WERI-Rb-1 (cell line): ENCODE measurements at regions not wholly inside any gene's neighbourhood (a gene's known extent, or its start where the extent isn't known, plus 50 kb on each side); places are given as distances from the start of the nearest gene placed in this dataset.
"Not testable (repeated sequence)": the region's sequence is repeated elsewhere in the genome, so short reads cannot be mapped to it uniquely, and the experiment has no call there.

Experiments used
- DNase-seq: peaks from one replicate; pipeline ENCODE4 v3.0.0-alpha.2; 2020
- H3K27ac ChIP-seq: fragments of 250-450 bp; sonication (Bioruptor Pico); 2 replicates; pipeline ENCODE4 v1.5.1; 2020; ENCODE audit warnings: mild to moderate bottlenecking, moderate library complexity
- H3K27me3 ChIP-seq: fragments of 250-450 bp; sonication (Bioruptor Pico); 2 replicates; pipeline ENCODE4 v1.5.1; 2021; ENCODE audit warnings: mild to moderate bottlenecking, low read depth, moderate library complexity; ENCODE audit not compliant: insufficient read depth, severe bottlenecking
- H3K36me3 ChIP-seq: fragments of 250-450 bp; sonication (Bioruptor Pico); 2 replicates; pipeline ENCODE4 v1.5.1; 2020; ENCODE audit warnings: mild to moderate bottlenecking, moderate library complexity
- H3K4me3 ChIP-seq: 2 replicates; pipeline ENCODE4 v1.5.1; 2011; ENCODE audit warnings: low read depth, mild to moderate bottlenecking, control low read depth, low read length
- H3K9me3 ChIP-seq: fragments of 250-450 bp; sonication (Bioruptor Pico); 2 replicates; pipeline ENCODE4 v1.5.1; 2021; ENCODE audit warnings: mild to moderate bottlenecking, moderate library complexity; ENCODE audit not compliant: severe bottlenecking
- TF ChIP-seq, protein P1 (sequence below): IDR thresholded peaks from 2 replicates; pipeline ENCODE4 v1.5.1; 2011; ENCODE audit warnings: low read depth, mild to moderate bottlenecking, control low read depth, inconsistent platforms, low read length

DNA sequence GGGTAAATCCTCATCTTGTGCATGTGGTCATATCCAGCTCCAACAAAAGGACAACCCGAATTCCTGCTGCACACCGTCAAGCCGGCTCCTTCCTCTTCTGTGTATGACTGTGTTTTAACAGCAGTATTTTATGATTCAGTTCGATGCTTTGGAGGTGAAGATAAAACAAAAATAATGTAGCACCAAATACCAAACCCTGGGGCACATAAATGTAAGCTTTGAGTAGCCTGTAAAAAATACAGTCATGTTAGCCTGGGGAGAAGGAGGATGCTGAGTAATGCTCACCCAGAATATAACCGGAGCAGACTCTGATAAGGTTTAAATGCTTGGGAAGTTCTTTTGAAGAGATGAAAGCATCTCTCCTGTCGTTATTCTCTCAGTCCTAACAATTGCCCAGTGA, 225.0 kb downstream of the SUCLG1 start:
- DNase-seq, result no peak
- no peaks in the 10 kb centered on the region for H3K27me3 ChIP-seq
- no peak overlapping the region for H3K4me3 ChIP-seq
- TF ChIP-seq, protein P1, sequence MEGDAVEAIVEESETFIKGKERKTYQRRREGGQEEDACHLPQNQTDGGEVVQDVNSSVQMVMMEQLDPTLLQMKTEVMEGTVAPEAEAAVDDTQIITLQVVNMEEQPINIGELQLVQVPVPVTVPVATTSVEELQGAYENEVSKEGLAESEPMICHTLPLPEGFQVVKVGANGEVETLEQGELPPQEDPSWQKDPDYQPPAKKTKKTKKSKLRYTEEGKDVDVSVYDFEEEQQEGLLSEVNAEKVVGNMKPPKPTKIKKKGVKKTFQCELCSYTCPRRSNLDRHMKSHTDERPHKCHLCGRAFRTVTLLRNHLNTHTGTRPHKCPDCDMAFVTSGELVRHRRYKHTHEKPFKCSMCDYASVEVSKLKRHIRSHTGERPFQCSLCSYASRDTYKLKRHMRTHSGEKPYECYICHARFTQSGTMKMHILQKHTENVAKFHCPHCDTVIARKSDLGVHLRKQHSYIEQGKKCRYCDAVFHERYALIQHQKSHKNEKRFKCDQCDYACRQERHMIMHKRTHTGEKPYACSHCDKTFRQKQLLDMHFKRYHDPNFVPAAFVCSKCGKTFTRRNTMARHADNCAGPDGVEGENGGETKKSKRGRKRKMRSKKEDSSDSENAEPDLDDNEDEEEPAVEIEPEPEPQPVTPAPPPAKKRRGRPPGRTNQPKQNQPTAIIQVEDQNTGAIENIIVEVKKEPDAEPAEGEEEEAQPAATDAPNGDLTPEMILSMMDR, result no peak
- no peak overlapping the region for H3K27ac ChIP-seq
- H3K36me3 ChIP-seq, result no peaks in the 10 kb centered on the region
- no peaks in the 10 kb centered on the region for H3K9me3 ChIP-seq

DNA sequence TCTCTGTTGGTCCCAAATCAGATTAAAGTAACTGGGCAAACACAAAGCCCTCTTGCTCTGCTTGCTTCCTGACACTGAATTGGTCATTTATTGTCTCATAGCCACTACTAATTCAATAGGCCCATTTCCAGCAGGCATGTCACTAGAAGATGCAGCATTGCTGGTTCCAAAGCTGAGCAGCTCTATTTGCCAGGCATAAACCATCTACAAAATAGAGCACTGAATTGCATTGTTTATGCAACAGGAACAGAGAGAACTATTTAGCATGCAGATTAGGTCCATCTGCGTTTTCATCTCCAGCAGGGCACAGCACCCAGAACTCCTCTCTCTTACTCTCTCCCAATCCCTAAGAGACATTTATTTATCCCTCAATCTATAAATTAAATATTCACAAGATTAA, 227.6 kb downstream of the SUCLG1 start:
- Histone ChIP-seq H3K4me3 (no peak overlapping the region), H3K36me3 (no peaks in the 10 kb centered on the region), H3K27ac (no peak overlapping the region), H3K27me3 (no peaks in the 10 kb centered on the region), H3K9me3 (no peaks in the 10 kb centered on the region)
- DNase-seq, result no peak
- TF ChIP-seq, protein P1, result no peak

- H3K9me3 ChIP-seq, result no peaks in the 10 kb centered on the region
- DNase-seq, result no peak
- TF ChIP-seq, protein P1, result no peak
- no peak overlapping the region for H3K27ac ChIP-seq
- H3K36me3 ChIP-seq, result no peaks in the 10 kb centered on the region
- no peak overlapping the region for H3K4me3 ChIP-seq
- no peaks in the 10 kb centered on the region for H3K27me3 ChIP-seq
These were observed 235.0 kb downstream of the SUCLG1 start for GRCh38 chr2:84224121-84224520.

DNA sequence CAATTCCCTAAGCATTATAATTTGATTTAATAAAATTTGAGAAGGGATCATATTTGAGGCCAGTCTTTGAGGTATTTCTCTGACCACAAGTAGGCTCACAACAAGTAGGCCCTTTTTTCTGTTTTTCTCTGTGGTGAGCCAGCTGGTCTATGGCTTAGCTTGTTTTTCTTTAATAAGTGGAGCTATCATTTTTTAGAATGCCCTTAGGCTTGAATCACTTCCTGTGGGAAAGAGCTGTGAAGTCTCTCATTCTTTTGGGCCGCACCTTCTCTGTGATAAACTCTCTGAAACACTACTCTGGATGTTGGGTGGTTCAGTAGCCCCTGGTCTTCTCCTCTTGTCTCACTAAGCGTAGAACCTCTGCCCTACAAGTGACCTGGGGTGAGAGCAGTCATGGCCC, 235.9 kb downstream of the SUCLG1 start:
- DNase-seq, result no peak
- TF ChIP-seq, protein P1, result no peak
- no peaks in the 10 kb centered on the region for H3K27me3 ChIP-seq
- H3K27ac ChIP-seq, result no peak overlapping the region
- no peak overlapping the region for H3K4me3 ChIP-seq
- H3K36me3 ChIP-seq, result no peaks in the 10 kb centered on the region
- no peaks in the 10 kb centered on the region for H3K9me3 ChIP-seq

DNA sequence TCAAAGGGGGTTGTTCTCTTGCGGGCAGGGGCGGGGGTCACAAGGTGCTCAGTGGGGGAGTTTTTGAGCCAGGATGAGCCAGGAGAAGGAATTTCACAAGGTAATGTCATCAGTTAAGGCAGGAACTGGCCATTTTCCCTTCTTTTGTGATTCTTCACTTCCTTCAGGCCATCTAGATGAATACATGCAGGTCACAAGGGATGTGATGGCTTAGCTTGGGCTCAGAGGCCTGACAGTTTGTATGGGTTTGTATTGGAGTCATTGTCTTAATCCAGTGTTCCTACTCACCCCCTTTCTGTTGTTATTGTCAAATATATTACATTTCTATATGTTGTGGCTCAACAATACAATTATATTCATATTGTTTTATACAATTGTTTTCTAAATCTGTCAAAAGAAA, 238.0 kb downstream of the SUCLG1 start:
- not testable (repeated sequence) for H3K27me3 ChIP-seq, DNase-seq, H3K27ac ChIP-seq, H3K9me3 ChIP-seq, H3K36me3 ChIP-seq, H3K4me3 ChIP-seq

DNA sequence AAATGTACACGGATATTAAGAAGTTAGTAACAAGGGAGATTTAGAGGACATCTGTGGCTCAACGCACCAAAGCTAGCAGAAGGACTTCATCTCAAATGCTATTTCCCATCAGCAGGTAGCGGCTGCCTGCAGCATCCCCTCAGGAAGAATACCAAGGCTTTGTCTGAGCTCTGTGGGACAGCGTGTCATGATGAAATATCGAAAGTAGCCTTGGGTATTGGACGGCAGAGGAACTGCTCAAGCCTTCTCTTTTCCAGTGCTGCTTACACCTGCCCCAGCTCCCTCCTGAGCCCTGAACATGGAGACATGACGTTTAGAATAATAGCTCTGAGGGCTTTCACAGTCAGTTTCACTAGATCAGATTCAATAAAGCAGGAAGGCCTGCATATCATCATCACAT, 241.6 kb downstream of the SUCLG1 start:
- DNase-seq, result no peak
- H3K27ac ChIP-seq, result no peak overlapping the region
- no peaks in the 10 kb centered on the region for H3K27me3 ChIP-seq
- no peaks in the 10 kb centered on the region for H3K9me3 ChIP-seq
- H3K4me3 ChIP-seq, result no peak overlapping the region
- TF ChIP-seq, protein P1, result no peak
- no peaks in the 10 kb centered on the region for H3K36me3 ChIP-seq

DNA sequence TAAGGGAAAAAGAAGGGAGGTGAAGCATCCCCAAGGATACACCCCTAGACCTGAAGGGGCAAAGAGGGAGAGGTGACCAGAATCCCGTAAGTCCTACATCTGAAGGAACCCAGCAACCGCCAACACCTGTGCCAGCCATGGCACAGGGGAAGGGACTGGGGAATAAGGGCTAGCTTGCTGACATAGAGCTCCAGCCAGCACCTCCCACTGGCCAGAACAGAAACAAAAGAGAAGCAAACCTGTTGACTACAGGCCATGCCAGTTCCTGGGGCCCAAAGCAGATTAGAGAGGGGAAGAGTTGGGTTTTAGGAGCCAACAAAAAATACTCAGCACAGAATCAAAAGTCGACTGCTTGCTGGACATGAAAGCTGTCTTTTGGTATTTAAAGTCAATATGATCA, 244.6 kb downstream of the SUCLG1 start:
- Histone ChIP-seq H3K36me3 (no peaks in the 10 kb centered on the region), H3K4me3 (no peak overlapping the region), H3K27ac (no peak overlapping the region), H3K9me3 (no peaks in the 10 kb centered on the region), H3K27me3 (no peaks in the 10 kb centered on the region)
- TF ChIP-seq, protein P1, result no peak
- DNase-seq, result no peak
